Adipocyte (in vitro differentiated cells): ENCODE measurements at regions not wholly inside any gene's neighbourhood (a gene's known extent, or its start where the extent isn't known, plus 50 kb on each side); places are given as distances from the start of the nearest gene placed in this dataset.

Source experiments
- DNase-seq: peaks from one replicate; pipeline ENCODE4 v3.0.0-alpha.2; 2015; ENCODE audit warnings: low read depth
- H3K27me3 ChIP-seq: replicated peaks from 2 replicates; pipeline ENCODE4 v1.7.0; 2013; ENCODE audit warnings: mild to moderate bottlenecking, low read length, moderate library complexity; ENCODE audit not compliant: control insufficient read depth, insufficient read depth
- H3K36me3 ChIP-seq: 2 replicates; pipeline ENCODE4 v1.7.0; 2013; ENCODE audit warnings: low read length, mild to moderate bottlenecking, moderate library complexity; ENCODE audit not compliant: control insufficient read depth, insufficient read depth, severe bottlenecking
- H3K4me1 ChIP-seq: 2 replicates; pipeline ENCODE4 v1.7.0; 2013; ENCODE audit warnings: mild to moderate bottlenecking, low read length, moderate library complexity; ENCODE audit not compliant: control insufficient read depth, insufficient read depth
- H3K4me3 ChIP-seq: 2 replicates; pipeline ENCODE4 v1.7.0; 2013; ENCODE audit warnings: mild to moderate bottlenecking, low read length, moderate library complexity
- H3K9ac ChIP-seq: 2 replicates; pipeline ENCODE4 v1.7.0; 2013; ENCODE audit warnings: mild to moderate bottlenecking, low read length, moderate library complexity
- H3K9me3 ChIP-seq: 2 replicates; pipeline ENCODE4 v1.7.0; 2013; ENCODE audit warnings: mild to moderate bottlenecking, low read length, moderate library complexity; ENCODE audit not compliant: control insufficient read depth

GRCh38 chr3:155029941-155030340, 50.2 kb upstream of the MME start:
- DNase-seq: no peak
- peak overlapping the region; percentile 30 for H3K4me3 ChIP-seq
- no peaks in the 10 kb centered on the region for H3K36me3 ChIP-seq
- peak overlapping the region; percentile 87 for H3K9ac ChIP-seq
- peaks cover 84% of the 10 kb centered on the region for H3K4me1 ChIP-seq
- H3K9me3 ChIP-seq: no peaks in the 10 kb centered on the region
- no peaks in the 10 kb centered on the region for H3K27me3 ChIP-seq

GRCh38 chr3:155026999-155027591, 53.0 kb upstream of the MME start:
- Histone ChIP-seq H3K4me3 (peak overlapping the region; percentile 21), H3K27me3 (no peaks in the 10 kb centered on the region), H3K4me1 (peaks cover 72% of the 10 kb centered on the region), H3K36me3 (no peaks in the 10 kb centered on the region), H3K9ac (peak overlapping the region; percentile 87), H3K9me3 (no peaks in the 10 kb centered on the region)
- DNase-seq: peak; percentile 73

DNA sequence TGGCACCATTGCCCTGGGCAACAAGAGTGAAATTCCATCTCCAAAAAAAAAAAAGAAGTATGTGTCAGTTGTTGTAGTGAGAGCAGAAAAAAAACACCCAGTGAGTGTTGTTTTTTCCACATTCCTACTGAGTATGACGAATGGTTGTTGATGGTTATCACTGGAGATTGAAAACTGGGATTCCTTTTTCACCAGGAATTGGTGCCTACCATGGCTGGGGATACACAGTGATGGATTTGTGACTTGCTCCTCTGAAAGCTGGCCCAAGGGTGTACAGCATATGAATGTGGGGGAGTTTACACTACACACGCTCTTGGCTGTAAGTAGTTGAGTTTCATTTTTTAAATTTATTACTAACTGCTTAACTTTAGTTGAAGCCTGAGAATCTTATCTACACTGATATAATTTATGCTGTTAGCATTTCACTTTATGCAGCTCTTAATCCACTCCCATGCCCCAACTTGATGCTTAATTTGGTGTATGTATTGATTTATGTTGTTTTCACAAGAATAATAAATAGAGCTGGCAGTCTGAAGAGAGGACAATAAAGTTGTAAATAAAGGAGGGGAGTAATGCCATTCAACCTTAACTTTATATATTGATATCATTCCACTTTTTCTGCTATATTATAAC, 56.0 kb upstream of the MME start:
- DNase-seq: peak; percentile 73
- Histone ChIP-seq H3K36me3 (no peaks in the 10 kb centered on the region), H3K9ac (peak overlapping the region; percentile 16), H3K27me3 (no peaks in the 10 kb centered on the region), H3K4me1 (peaks cover 58% of the 10 kb centered on the region), H3K9me3 (no peaks in the 10 kb centered on the region), H3K4me3 (peak overlapping the region; percentile 10)

- Histone ChIP-seq H3K27me3 (no peaks in the 10 kb centered on the region), H3K4me3 (no peak overlapping the region), H3K9me3 (no peaks in the 10 kb centered on the region), H3K4me1 (peaks cover 52% of the 10 kb centered on the region), H3K36me3 (no peaks in the 10 kb centered on the region), H3K9ac (no peak overlapping the region)
- no peak for DNase-seq
Measured at GRCh38 chr3:155022896-155023295, 57.2 kb upstream of the MME start.

DNA sequence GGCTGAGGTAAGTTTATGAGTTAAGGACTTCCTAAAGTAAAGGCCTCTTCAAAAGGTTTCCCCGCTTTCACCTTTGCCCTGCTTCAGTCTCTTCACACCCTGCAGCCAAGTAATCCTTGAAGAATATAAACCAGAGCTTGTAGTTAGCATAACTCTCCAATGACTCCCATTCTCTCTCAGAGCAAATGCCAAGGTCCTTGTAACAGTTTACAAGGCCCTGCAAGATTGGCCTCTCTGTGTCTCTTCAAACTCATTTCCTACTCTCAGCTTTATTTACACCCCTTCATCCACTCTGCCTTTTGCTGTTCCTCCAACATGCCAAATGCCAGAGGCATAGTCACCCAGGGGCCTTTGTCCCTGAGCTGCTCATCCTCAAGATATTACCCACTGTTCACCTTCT, 60.5 kb upstream of the MME start:
- Histone ChIP-seq H3K36me3 (no peaks in the 10 kb centered on the region), H3K4me1 (peaks cover 28% of the 10 kb centered on the region), H3K4me3 (no peak overlapping the region), H3K27me3 (no peaks in the 10 kb centered on the region), H3K9ac (no peak overlapping the region), H3K9me3 (no peaks in the 10 kb centered on the region)
- DNase-seq: peak; percentile 23

DNA sequence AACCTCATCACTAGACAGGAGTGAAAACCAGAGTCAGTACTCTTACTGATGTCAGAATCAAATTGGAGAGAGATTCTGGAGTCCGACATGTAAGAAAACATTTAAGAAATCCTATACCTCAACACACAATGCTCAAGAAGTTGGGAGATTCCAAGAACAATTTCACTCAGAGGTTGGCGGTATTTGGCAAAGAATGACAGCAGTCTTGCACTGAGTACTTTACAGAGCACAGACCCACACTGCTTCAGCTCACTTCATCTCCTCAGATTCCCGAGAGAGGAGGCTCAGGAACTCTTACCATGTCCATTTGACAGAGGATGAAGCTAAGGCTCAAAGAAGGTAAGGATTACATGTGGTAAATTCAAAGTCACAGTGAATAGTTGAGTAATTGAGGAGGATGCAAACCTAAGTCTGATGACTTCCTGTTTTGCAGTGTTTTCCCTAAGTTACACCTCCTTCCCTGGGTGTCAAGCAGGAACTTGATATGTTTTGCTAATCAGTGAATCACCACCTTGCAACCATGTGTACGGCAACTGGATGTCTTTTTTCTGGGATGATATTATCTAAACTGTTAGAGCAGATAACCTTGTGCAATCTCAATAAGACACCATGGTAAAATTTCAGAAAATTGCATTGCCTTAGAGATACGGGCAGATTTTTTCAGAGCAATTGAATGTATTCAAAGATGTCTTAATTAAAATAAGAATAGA, 61.3 kb upstream of the MME start:
- no peak overlapping the region for H3K9ac ChIP-seq
- H3K36me3 ChIP-seq: no peaks in the 10 kb centered on the region
- no peak overlapping the region for H3K4me3 ChIP-seq
- no peaks in the 10 kb centered on the region for H3K9me3 ChIP-seq
- no peaks in the 10 kb centered on the region for H3K27me3 ChIP-seq
- DNase-seq: no peak
- peaks cover 22% of the 10 kb centered on the region for H3K4me1 ChIP-seq

GRCh38 chr3:155015776-155016436, 64.2 kb upstream of the MME start:
- DNase-seq: peak; percentile 30
- Histone ChIP-seq H3K4me1 (peaks cover 12% of the 10 kb centered on the region), H3K27me3 (no peaks in the 10 kb centered on the region), H3K9ac (no peak overlapping the region), H3K9me3 (no peaks in the 10 kb centered on the region), H3K4me3 (no peak overlapping the region), H3K36me3 (no peaks in the 10 kb centered on the region)

- Histone ChIP-seq H3K36me3 (no peaks in the 10 kb centered on the region), H3K9ac (no peak overlapping the region), H3K27me3 (no peaks in the 10 kb centered on the region), H3K4me1 (peaks cover 12% of the 10 kb centered on the region), H3K9me3 (no peaks in the 10 kb centered on the region), H3K4me3 (no peak overlapping the region)
- no peak for DNase-seq
Measured at GRCh38 chr3:155014953-155015352, 65.2 kb upstream of the MME start.

GRCh38 chr3:155013427-155013826, 66.7 kb upstream of the MME start:
- Histone ChIP-seq H3K9ac (no peak overlapping the region), H3K4me3 (no peak overlapping the region), H3K27me3 (no peaks in the 10 kb centered on the region), H3K36me3 (no peaks in the 10 kb centered on the region), H3K9me3 (no peaks in the 10 kb centered on the region), H3K4me1 (peaks cover 4% of the 10 kb centered on the region)
- no peak for DNase-seq

DNA sequence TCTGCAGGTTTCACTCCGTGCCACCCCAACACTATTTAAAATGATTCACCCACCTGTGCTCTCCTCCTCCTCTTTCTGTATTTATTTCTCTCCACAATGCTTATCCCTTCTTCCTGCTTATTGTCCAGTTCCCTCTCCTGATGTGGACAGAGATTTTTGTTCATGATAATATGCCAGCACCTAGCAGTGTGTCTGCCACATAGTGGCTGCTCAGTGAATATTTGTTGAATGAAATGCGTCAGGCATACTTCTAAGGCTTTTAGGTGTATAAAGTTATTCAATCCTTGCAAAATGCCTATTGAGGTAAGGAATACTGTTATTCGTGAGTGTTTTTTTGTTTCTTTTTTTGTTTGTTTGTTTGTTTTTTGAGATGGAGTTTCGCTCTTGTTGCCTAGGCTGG, 67.5 kb upstream of the MME start:
- Histone ChIP-seq H3K36me3 (no peaks in the 10 kb centered on the region), H3K9ac (no peak overlapping the region), H3K4me1 (peaks cover 4% of the 10 kb centered on the region), H3K4me3 (no peak overlapping the region), H3K9me3 (no peaks in the 10 kb centered on the region), H3K27me3 (no peaks in the 10 kb centered on the region)
- DNase-seq: no peak

GRCh38 chr3:155010416-155010815, 69.7 kb upstream of the MME start:
- no peak overlapping the region for H3K9ac ChIP-seq
- H3K36me3 ChIP-seq: no peaks in the 10 kb centered on the region
- H3K9me3 ChIP-seq: no peaks in the 10 kb centered on the region
- H3K27me3 ChIP-seq: no peaks in the 10 kb centered on the region
- no peak for DNase-seq
- no peaks in the 10 kb centered on the region for H3K4me1 ChIP-seq
- no peak overlapping the region for H3K4me3 ChIP-seq
